Upper lobe of right lung (tissue), 1 donor: ENCODE measurements at regions not wholly inside any gene's neighbourhood (a gene's known extent, or its start where the extent isn't known, plus 50 kb on each side); places are given as distances from the start of the nearest gene placed in this dataset.
A peak's percentile ranks its signal among the peaks of the same experiment; 100 is the strongest.

Experiments
- ATAC-seq: fragments of 200-7000 bp; cut with Tn5 transposase; one replicate; pipeline ENCODE4 v1.9.1; 2020; ENCODE audit warnings: mild to moderate bottlenecking, moderate library complexity
- DNase-seq: peaks from one replicate; pipeline ENCODE4 v3.0.0-alpha.2; 2020
- H3K27ac ChIP-seq: fragments of 200-600 bp; one replicate; pipeline ENCODE4 v1.8.0; 2022
- H3K27me3 ChIP-seq: fragments of 200-600 bp; one replicate; pipeline ENCODE4 v1.8.0; 2022; ENCODE audit warnings: mild to moderate bottlenecking
- H3K36me3 ChIP-seq: fragments of 200-600 bp; one replicate; pipeline ENCODE4 v1.8.0; 2022
- H3K4me1 ChIP-seq: fragments of 200-600 bp; one replicate; pipeline ENCODE4 v1.8.0; 2022
- H3K4me3 ChIP-seq: fragments of 200-600 bp; one replicate; pipeline ENCODE4 v1.8.0; 2022; ENCODE audit warnings: mild to moderate bottlenecking
- H3K9me3 ChIP-seq: fragments of 200-600 bp; one replicate; pipeline ENCODE4 v1.8.0; 2022
- CTCF ChIP-seq: fragments of 200-600 bp; IDR thresholded peaks from one replicate; pipeline ENCODE4 v1.8.0; 2022; ENCODE audit warnings: antibody characterized with exemption
- intact Hi-C: fragments of 100-400 bp; cut with DNase I; formaldehyde crosslinking; loops from one replicate; pipeline ENCODE4 v1.11.0; 2022
- donor health status: DM: no; HTN: yes; CAD: no; lungs with severe emphysema.

GRCh38 chr12:96099421-96099820, 64.0 kb upstream of the LTA4H start:
- DNase-seq (no peak), ATAC-seq (no peak)
- peak overlapping the region; percentile 36 for H3K27ac ChIP-seq
- H3K27me3 ChIP-seq, result no peaks in the 10 kb centered on the region
- no peak for TF ChIP-seq CTCF
- H3K4me3 ChIP-seq, result no peak overlapping the region
- intact Hi-C loops, result no loop called here
- H3K36me3 ChIP-seq, result no peaks in the 10 kb centered on the region
- H3K4me1 ChIP-seq, result peaks cover 20% of the 10 kb centered on the region
- H3K9me3 ChIP-seq, result no peaks in the 10 kb centered on the region

GRCh38 chr12:96099986-96100385, 64.6 kb upstream of the LTA4H start:
- intact Hi-C loops, result no loop called here
- DNase-seq (no peak), ATAC-seq (peak; percentile 29)
- H3K4me1 ChIP-seq, result peaks cover 16% of the 10 kb centered on the region
- H3K27ac ChIP-seq, result no peak overlapping the region
- H3K9me3 ChIP-seq, result no peaks in the 10 kb centered on the region
- no peak overlapping the region for H3K4me3 ChIP-seq
- peak; percentile 12 for TF ChIP-seq CTCF
- no peaks in the 10 kb centered on the region for H3K36me3 ChIP-seq
- H3K27me3 ChIP-seq, result no peaks in the 10 kb centered on the region

GRCh38 chr12:96101806-96102205, 66.4 kb upstream of the LTA4H start:
- H3K27me3 ChIP-seq, result no peaks in the 10 kb centered on the region
- peaks cover 16% of the 10 kb centered on the region for H3K4me1 ChIP-seq
- ATAC-seq (no peak), DNase-seq (no peak)
- intact Hi-C loops, result no loop called here
- no peak for TF ChIP-seq CTCF
- H3K27ac ChIP-seq, result no peak overlapping the region
- H3K9me3 ChIP-seq, result no peaks in the 10 kb centered on the region
- no peak overlapping the region for H3K4me3 ChIP-seq
- H3K36me3 ChIP-seq, result no peaks in the 10 kb centered on the region

GRCh38 chr12:96103067-96103644, 67.8 kb upstream of the LTA4H start:
- no peaks in the 10 kb centered on the region for H3K9me3 ChIP-seq
- peaks cover 22% of the 10 kb centered on the region for H3K4me1 ChIP-seq
- H3K27me3 ChIP-seq, result no peaks in the 10 kb centered on the region
- H3K27ac ChIP-seq, result peak overlapping the region; percentile 36
- H3K4me3 ChIP-seq, result no peak overlapping the region
- no peaks in the 10 kb centered on the region for H3K36me3 ChIP-seq
- intact Hi-C loops, result no loop called here
- DNase-seq, result no peak
- ATAC-seq, result peak; percentile 39
- TF ChIP-seq CTCF, result no peak

GRCh38 chr12:96104566-96104965, 69.2 kb upstream of the LTA4H start:
- no peaks in the 10 kb centered on the region for H3K36me3 ChIP-seq
- no peaks in the 10 kb centered on the region for H3K9me3 ChIP-seq
- H3K27me3 ChIP-seq, result no peaks in the 10 kb centered on the region
- TF ChIP-seq CTCF, result no peak
- no peak overlapping the region for H3K27ac ChIP-seq
- intact Hi-C loops, result no loop called here
- ATAC-seq (no peak), DNase-seq (no peak)
- peaks cover 18% of the 10 kb centered on the region for H3K4me1 ChIP-seq
- H3K4me3 ChIP-seq, result no peak overlapping the region

- Histone ChIP-seq H3K9me3 (no peaks in the 10 kb centered on the region), H3K27ac (no peak overlapping the region), H3K27me3 (no peaks in the 10 kb centered on the region), H3K36me3 (no peaks in the 10 kb centered on the region), H3K4me3 (no peak overlapping the region), H3K4me1 (peaks cover 18% of the 10 kb centered on the region)
- ATAC-seq (no peak), DNase-seq (no peak)
- TF ChIP-seq CTCF, result no peak
- intact Hi-C loops, result no loop called here
Observed at GRCh38 chr12:96106137-96106536, 70.8 kb upstream of the LTA4H start.
